Neural progenitor cell (in vitro differentiated cells): ENCODE measurements at regions not wholly inside any gene's neighbourhood (a gene's known extent, or its start where the extent isn't known, plus 50 kb on each side); places are given as distances from the start of the nearest gene placed in this dataset.

Experiments
- EZH2phosphoT487 ChIP-seq: fragments of 200-600 bp; sonication (generic); IDR thresholded peaks from 2 replicates; pipeline ENCODE4 v1.6.1; 2017; ENCODE audit warnings: antibody characterized with exemption
- TF ChIP-seq, protein P1 (sequence below): fragments of 200-600 bp; sonication (generic); IDR thresholded peaks from 2 replicates; pipeline ENCODE4 v1.5.1; 2017; ENCODE audit warnings: antibody characterized with exemption, mild to moderate bottlenecking

DNA sequence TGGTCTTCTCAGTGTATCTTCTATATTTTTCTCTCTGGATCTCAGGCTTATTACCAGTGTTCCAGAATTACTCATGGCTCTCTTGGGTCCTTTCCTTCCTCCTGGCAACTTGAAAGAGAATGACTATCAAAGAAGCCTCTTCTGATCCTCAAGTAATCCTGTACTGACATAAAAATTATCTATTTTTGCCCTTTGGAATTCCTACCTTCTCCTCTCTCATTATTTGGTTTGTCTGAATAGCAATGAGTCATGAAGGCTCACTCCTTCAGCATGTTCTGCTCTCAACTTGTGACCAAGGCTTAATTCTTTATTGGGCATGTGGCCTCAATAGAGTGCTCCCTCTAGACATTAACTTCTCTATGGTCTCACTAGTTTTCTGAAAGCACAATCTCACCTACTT lies 553.6 kb upstream of the ATP2B1 start:
- TF ChIP-seq, protein P1, sequence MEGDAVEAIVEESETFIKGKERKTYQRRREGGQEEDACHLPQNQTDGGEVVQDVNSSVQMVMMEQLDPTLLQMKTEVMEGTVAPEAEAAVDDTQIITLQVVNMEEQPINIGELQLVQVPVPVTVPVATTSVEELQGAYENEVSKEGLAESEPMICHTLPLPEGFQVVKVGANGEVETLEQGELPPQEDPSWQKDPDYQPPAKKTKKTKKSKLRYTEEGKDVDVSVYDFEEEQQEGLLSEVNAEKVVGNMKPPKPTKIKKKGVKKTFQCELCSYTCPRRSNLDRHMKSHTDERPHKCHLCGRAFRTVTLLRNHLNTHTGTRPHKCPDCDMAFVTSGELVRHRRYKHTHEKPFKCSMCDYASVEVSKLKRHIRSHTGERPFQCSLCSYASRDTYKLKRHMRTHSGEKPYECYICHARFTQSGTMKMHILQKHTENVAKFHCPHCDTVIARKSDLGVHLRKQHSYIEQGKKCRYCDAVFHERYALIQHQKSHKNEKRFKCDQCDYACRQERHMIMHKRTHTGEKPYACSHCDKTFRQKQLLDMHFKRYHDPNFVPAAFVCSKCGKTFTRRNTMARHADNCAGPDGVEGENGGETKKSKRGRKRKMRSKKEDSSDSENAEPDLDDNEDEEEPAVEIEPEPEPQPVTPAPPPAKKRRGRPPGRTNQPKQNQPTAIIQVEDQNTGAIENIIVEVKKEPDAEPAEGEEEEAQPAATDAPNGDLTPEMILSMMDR, result no peak
- TF ChIP-seq EZH2phosphoT487, result no peak
